H1 (cell line): ENCODE measurements at regions not wholly inside any gene's neighbourhood (a gene's known extent, or its start where the extent isn't known, plus 50 kb on each side); places are given as distances from the start of the nearest gene placed in this dataset.

Experiments used
- CTCF ChIA-PET: fragments of 300-600 bp; sonication (Branson Sonifier 250); formaldehyde crosslinking; loops from one replicate; lab custom pipeline; 2021; ENCODE audit not compliant: partially characterized antibody; lab: Charles Lee
- POLR2A ChIA-PET: fragments of 300-600 bp; sonication (Branson Sonifier 250); formaldehyde crosslinking; loops from one replicate; lab custom pipeline; 2021; ENCODE audit warnings: inconsistent platforms; ENCODE audit not compliant: partially characterized antibody; lab: Charles Lee
- DNase-seq, 2 experiments: peaks; one replicate each; pipeline versions ENCODE4 v3.0.0 to v3.0.0-alpha.2; 2010 to 2022; ENCODE audit warnings: low spot score in 2 of 2, low read depth in 1 of 2, mixed read lengths in 1 of 2
- FAIRE-seq: peaks from 2 replicates; lab custom pipeline; 2011; peaks lifted over from hg19 to GRCh38; lab: Jason Lieb, UNC
- H2AFZ ChIP-seq: 2 replicates; pipeline ENCODE4 v1.8.1; 2012; ENCODE audit warnings: low read length, inconsistent platforms
- H2AK5ac ChIP-seq: 2 replicates; pipeline ENCODE4 v1.6.1; 2013; ENCODE audit warnings: low read depth, low read length
- H2BK120ac ChIP-seq: replicated peaks from 2 replicates; pipeline ENCODE3; 2013; ENCODE audit warnings: low read depth, low read length, inconsistent platforms
- H2BK12ac ChIP-seq: 2 replicates; pipeline ENCODE4 v1.6.1; 2013; ENCODE audit warnings: low read depth, low read length
- H2BK15ac ChIP-seq: 2 replicates; pipeline ENCODE4 v1.6.1; 2013; ENCODE audit warnings: low read length
- H2BK20ac ChIP-seq: 2 replicates; pipeline ENCODE4 v1.6.1; 2013; ENCODE audit warnings: low read length
- H2BK5ac ChIP-seq: 2 replicates; pipeline ENCODE4 v1.6.1; 2013; ENCODE audit warnings: low read depth, low read length
- H3K14ac ChIP-seq: 2 replicates; pipeline ENCODE4 v1.6.1; 2013; ENCODE audit warnings: inconsistent platforms; ENCODE audit not compliant: insufficient read length
- H3K18ac ChIP-seq: 2 replicates; pipeline ENCODE4 v1.6.1; 2013; ENCODE audit warnings: low read length; ENCODE audit errors: extremely low read depth
- H3K23ac ChIP-seq: 2 replicates; pipeline ENCODE4 v1.6.1; 2013; ENCODE audit warnings: inconsistent platforms; ENCODE audit not compliant: insufficient read length
- H3K23me2 ChIP-seq: 2 replicates; pipeline ENCODE4 v1.6.1; 2013; ENCODE audit warnings: low read depth, low read length
- H3K27ac ChIP-seq: 2 replicates; pipeline ENCODE4 v1.6.1; 2011; ENCODE audit warnings: low read depth, low read length, inconsistent platforms
- H3K27me3 ChIP-seq, 4 experiments: replicated peaks in 1 of 4; 1 replicate in 1 of 4; 2 replicates in 3 of 4; pipeline versions ENCODE4 v1.6.1 to v1.8.1; 2011 to 2013; ENCODE audit warnings: low read length in 3 of 4, mild to moderate bottlenecking in 3 of 4, inconsistent platforms in 2 of 4, mixed read lengths in 2 of 4, moderate library complexity in 1 of 4; ENCODE audit not compliant: control insufficient read depth in 3 of 4, insufficient read depth in 3 of 4; ENCODE audit errors: extremely low read depth in 1 of 4
- H3K36me3 ChIP-seq, 4 experiments: 2 replicates each; pipeline versions ENCODE4 v1.6.1 to v1.8.1; 2011 to 2013; ENCODE audit warnings: mild to moderate bottlenecking in 4 of 4, low read length in 3 of 4, moderate library complexity in 2 of 4, control low read depth in 1 of 4, inconsistent platforms in 1 of 4; ENCODE audit not compliant: insufficient read depth in 4 of 4, control insufficient read depth in 2 of 4
- H3K4ac ChIP-seq: replicated peaks from 2 replicates; pipeline ENCODE3; 2013; ENCODE audit warnings: low read length, low read depth, mixed read lengths, inconsistent platforms; ENCODE audit not compliant: insufficient read length
- H3K4me1 ChIP-seq, 4 experiments: replicated peaks in 1 of 4; 1 replicate in 1 of 4; 2 replicates in 3 of 4; pipeline versions ENCODE4 v1.6.1 to v1.8.1; 2011 to 2013; ENCODE audit warnings: low read length in 3 of 4, inconsistent platforms in 2 of 4, mixed read lengths in 1 of 4; ENCODE audit not compliant: insufficient read depth in 4 of 4, control insufficient read depth in 3 of 4
- H3K4me2 ChIP-seq, 2 experiments: 2 replicates each; pipeline versions ENCODE4 v1.6.1 to v1.8.1; 2011 to 2013; ENCODE audit warnings: low read depth in 2 of 2, low read length in 2 of 2, control low read depth in 1 of 2, inconsistent platforms in 1 of 2, mild to moderate bottlenecking in 1 of 2; ENCODE audit not compliant: insufficient read depth in 1 of 2
- H3K4me3 ChIP-seq, 4 experiments: fragments of 200-600, 300-600 bp in 1 of 4; sonication (generic), shearing (Covaris generic), sonication (Bioruptor Twin) in 1 of 4; 2 replicates each; pipeline versions ENCODE4 v1.5.1 to v1.8.1; 2011 to 2016; ENCODE audit warnings: low read length in 4 of 4, low read depth in 3 of 4, control low read depth in 2 of 4, inconsistent platforms in 2 of 4, mild to moderate bottlenecking in 2 of 4, mixed read lengths in 1 of 4, moderate library complexity in 1 of 4; ENCODE audit not compliant: insufficient read depth in 2 of 4; ENCODE audit errors: extremely low read depth in 1 of 4
- H3K56ac ChIP-seq: replicated peaks from 2 replicates; pipeline ENCODE3; 2013; ENCODE audit warnings: low read depth, mild to moderate bottlenecking, mixed read lengths, low read length, inconsistent platforms; ENCODE audit not compliant: insufficient read length
- H3K79me1 ChIP-seq: 2 replicates; pipeline ENCODE4 v1.6.1; 2013; ENCODE audit warnings: low read depth, low read length, control low read depth
- H3K79me2 ChIP-seq, 2 experiments: 2 replicates each; pipeline versions ENCODE4 v1.6.1 to v1.8.1; 2012 to 2013; ENCODE audit warnings: low read length in 2 of 2, mild to moderate bottlenecking in 2 of 2, inconsistent platforms in 1 of 2; ENCODE audit not compliant: insufficient read depth in 2 of 2, control insufficient read depth in 1 of 2
- H3K9ac ChIP-seq, 4 experiments: replicated peaks in 1 of 4; 1 replicate in 1 of 4; 2 replicates in 3 of 4; pipeline versions ENCODE4 v1.6.1 to v1.8.1; 2011 to 2013; ENCODE audit warnings: low read depth in 3 of 4, low read length in 3 of 4, control low read depth in 2 of 4, mild to moderate bottlenecking in 2 of 4, moderate library complexity in 2 of 4, inconsistent platforms in 1 of 4; ENCODE audit errors: extremely low read depth in 1 of 4
- H3K9me3 ChIP-seq, 2 experiments: 2 replicates each; pipeline versions ENCODE4 v1.6.1 to v1.8.1; 2012 to 2013; ENCODE audit warnings: mild to moderate bottlenecking in 2 of 2, moderate library complexity in 2 of 2, control low read depth in 1 of 2, inconsistent platforms in 1 of 2, low read depth in 1 of 2, low read length in 1 of 2, mixed read lengths in 1 of 2; ENCODE audit not compliant: insufficient read depth in 2 of 2
- H4K20me1 ChIP-seq, 2 experiments: replicated peaks in 1 of 2; 2 replicates each; pipeline versions ENCODE3 to v1.8.1; 2011 to 2013; ENCODE audit warnings: inconsistent platforms in 2 of 2, low read length in 2 of 2, mild to moderate bottlenecking in 1 of 2; ENCODE audit not compliant: insufficient read depth in 2 of 2, control insufficient read depth in 1 of 2
- H4K5ac ChIP-seq: 2 replicates; pipeline ENCODE4 v1.6.1; 2013; ENCODE audit warnings: low read length, low read depth, mixed read lengths, inconsistent platforms; ENCODE audit not compliant: insufficient read length
- H4K8ac ChIP-seq: 2 replicates; pipeline ENCODE4 v1.8.0; 2013; ENCODE audit warnings: mild to moderate bottlenecking, moderate library complexity, low read length, inconsistent platforms; ENCODE audit not compliant: insufficient read depth; ENCODE audit errors: extremely low read depth
- H4K91ac ChIP-seq: replicated peaks from 2 replicates; pipeline ENCODE3; 2013; ENCODE audit warnings: low read length, mixed read lengths, inconsistent platforms; ENCODE audit not compliant: insufficient read length
- ASH2L ChIP-seq: fragments of 200-600, 300-600 bp; sonication (generic); IDR thresholded peaks from one replicate; pipeline ENCODE4 v1.7.1; 2017; ENCODE audit warnings: low read length
- HDAC2 ChIP-seq, 2 experiments: fragments of 300-600 bp in 1 of 2; sonication (generic) in 1 of 2; IDR thresholded peaks; 2 replicates each; pipeline ENCODE4 v1.6.1; 2011 to 2012; ENCODE audit warnings: low read depth in 2 of 2, low read length in 2 of 2, mild to moderate bottlenecking in 2 of 2, moderate library complexity in 2 of 2, borderline replicate concordance in 1 of 2, inconsistent platforms in 1 of 2
- MAX ChIP-seq: IDR thresholded peaks from 2 replicates; pipeline ENCODE4 v1.6.1; 2012; ENCODE audit warnings: inconsistent platforms
- POLR2AphosphoS5 ChIP-seq: IDR thresholded peaks from 2 replicates; pipeline ENCODE4 v1.6.1; 2011; ENCODE audit warnings: low read depth, low read length
- RAD21 ChIP-seq, 2 experiments: IDR thresholded peaks in 1 of 2; conservative IDR thresholded peaks in 1 of 2; 2 replicates each; pipeline ENCODE4 v1.6.1; 2011; ENCODE audit warnings: low read depth in 2 of 2, low read length in 2 of 2, improper control_type of control experiment in 1 of 2, inconsistent platforms in 1 of 2, mild to moderate bottlenecking in 1 of 2, moderate library complexity in 1 of 2
- RBBP5 ChIP-seq: IDR thresholded peaks from 2 replicates; pipeline ENCODE4 v1.7.1; 2012; ENCODE audit warnings: low read depth, mild to moderate bottlenecking, inconsistent platforms, low read length, moderate library complexity, borderline replicate concordance
- RFX5 ChIP-seq: IDR thresholded peaks from 2 replicates; pipeline ENCODE4 v1.6.1; 2011; ENCODE audit warnings: low read depth, low read length, improper control_type of control experiment, borderline replicate concordance
- SAP30 ChIP-seq: fragments of 300-600 bp; sonication (generic); IDR thresholded peaks from 2 replicates; pipeline ENCODE4 v1.7.1; 2012; ENCODE audit warnings: low read length, moderate library complexity, mild to moderate bottlenecking, inconsistent platforms; ENCODE audit not compliant: insufficient read depth, insufficient replicate concordance
- SIRT6 ChIP-seq: IDR thresholded peaks from one replicate; pipeline ENCODE4 v1.7.1; 2012; ENCODE audit warnings: low read length, inconsistent platforms
- SRF ChIP-seq: IDR thresholded peaks from 2 replicates; pipeline ENCODE4 v1.6.1; 2011; ENCODE audit warnings: mild to moderate bottlenecking, low read depth, low read length, moderate library complexity
- ZNF274 ChIP-seq: IDR thresholded peaks from 2 replicates; pipeline ENCODE4 v1.7.0; 2012; ENCODE audit warnings: low read length, borderline replicate concordance; ENCODE audit errors: extremely low read depth
- WGBS, 2 experiments: shearing (Covaris generic) in 1 of 2; methylation state at CpG; one replicate each; pipeline versions ENCODE4 v1.1.6 to v1.1.7; 2013 to 2015; ENCODE audit warnings: low lambda C conversion rate in 2 of 2, mixed read lengths in 2 of 2, inconsistent platforms in 1 of 2, low coverage in 1 of 2, missing lambda C conversion rate in 1 of 2; ENCODE audit not compliant: insufficient replicate concordance in 2 of 2, insufficient coverage in 1 of 2, insufficient read length in 1 of 2; ENCODE audit errors: extremely low coverage in 1 of 2, missing lambda C conversion rate in 1 of 2; 5-methylcytosine and 5-hydroxymethylcytosine counted together

DNA sequence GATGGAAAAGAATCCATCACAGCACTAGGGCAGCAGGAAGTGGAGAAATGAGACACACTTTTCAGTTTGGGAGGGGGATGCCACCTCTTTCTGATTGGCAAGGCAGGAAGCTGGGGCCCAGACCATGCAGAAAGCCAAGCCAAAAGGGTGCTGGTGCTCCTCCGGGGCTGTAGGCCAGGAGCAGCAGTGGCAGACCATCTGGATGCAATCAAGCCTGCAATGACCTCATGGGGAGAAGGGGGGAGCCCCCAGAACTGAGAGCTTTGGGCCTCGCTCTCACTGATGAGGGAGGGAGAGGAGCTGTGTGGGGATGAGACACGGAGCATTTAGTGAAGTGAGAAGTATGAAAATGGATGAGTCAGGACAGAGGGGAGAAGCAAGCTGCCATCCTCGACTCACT, 141.3 kb upstream of the NALF2 start:
- Histone ChIP-seq H2BK15ac (no peak overlapping the region), H3K23ac (no peak overlapping the region), H3K18ac (no peak overlapping the region), H4K8ac (no peak overlapping the region), H3K27me3 (no peaks in the 10 kb centered on the region; a peak in 2 of 7 replicates), H3K4ac (no peak overlapping the region), H3K9me3 (no peaks in the 10 kb centered on the region), H4K91ac (no peak overlapping the region), H3K23me2 (no peaks in the 10 kb centered on the region), H2BK20ac (no peak overlapping the region), H4K20me1 (no peaks in the 10 kb centered on the region), H3K4me2 (no peak overlapping the region), H2BK5ac (no peak overlapping the region), H3K79me2 (no peaks in the 10 kb centered on the region), H2AK5ac (no peak overlapping the region), H3K4me3 (no peak overlapping the region), H2AFZ (no peak overlapping the region), H3K9ac (no peak overlapping the region), H2BK12ac (no peak overlapping the region), H3K79me1 (no peaks in the 10 kb centered on the region), H3K56ac (no peak overlapping the region), H3K27ac (no peak overlapping the region), H3K4me1 (no peaks in the 10 kb centered on the region; a peak in 1 of 7 replicates), H3K36me3 (no peaks in the 10 kb centered on the region), H2BK120ac (no peak overlapping the region), H3K14ac (no peak overlapping the region), H4K5ac (no peak overlapping the region)
- TF ChIP-seq RBBP5 (no peak), ASH2L (no peak), SRF (no peak), MAX (no peak), RFX5 (no peak), SAP30 (no peak), SIRT6 (no peak), HDAC2 (IDR thresholded peaks at IDR 0.05; ENCODE audit: borderline replicate concordance in 1 of 2, low read depth in 2 of 2, low read length in 2 of 2) (no peak), POLR2AphosphoS5 (no peak), RAD21 (IDR thresholded peaks at IDR 0.05 in 1 of 2, conservative IDR thresholded peaks at IDR 0.05 in 1 of 2; ENCODE audit: low read depth in 2 of 2, low read length in 2 of 2) (no peak), ZNF274 (no peak)
- DNase-seq (no peak), FAIRE-seq (no peak)
- POLR2A ChIA-PET: no interaction called here
- CTCF ChIA-PET: interaction anchor here (0.5 to 1.5 kb wide), 6 partner anchors 8 to 770 kb away, joined by 3 to 6 read pairs (median 4); no protein-coding TSS in a partner anchor
- 67% methylated on average over 1 of the region's 4 CpGs; no CpG with 5 or more reads in 1 of the 2 experiments for WGBS, 2 experiments
